HG03095 (cell line): ENCODE measurements at regions not wholly inside any gene's neighbourhood (a gene's known extent, or its start where the extent isn't known, plus 50 kb on each side); places are given as distances from the start of the nearest gene placed in this dataset.
A peak's percentile ranks its signal among the peaks of the same experiment; 100 is the strongest.

Experiments
- ATAC-seq: cut with Tn5 transposase; IDR thresholded peaks from one replicate; pipeline ENCODE4 v1.9.1; 2021; ENCODE audit warnings: moderate library complexity; ENCODE audit not compliant: unreplicated experiment

- ATAC-seq, result no peak
Measured at GRCh38 chr12:67794161-67794560, 145.6 kb downstream of the DYRK2 start.

- ATAC-seq, result no peak
Measured at GRCh38 chr12:67795236-67795635, 146.7 kb downstream of the DYRK2 start.

GRCh38 chr12:67797185-67797741 lies 148.7 kb downstream of the DYRK2 start:
- no peak for ATAC-seq

- no peak for ATAC-seq
Measured at GRCh38 chr12:67797753-67798152, 149.2 kb downstream of the DYRK2 start.

- ATAC-seq, result no peak
Measured at GRCh38 chr12:67798768-67799167, 150.2 kb downstream of the DYRK2 start.

GRCh38 chr12:67802731-67803130 lies 154.2 kb downstream of the DYRK2 start:
- ATAC-seq, result no peak

- no peak for ATAC-seq
Measured at GRCh38 chr12:67803278-67803993, 154.9 kb downstream of the DYRK2 start.

GRCh38 chr12:67804168-67804567 lies 155.6 kb downstream of the DYRK2 start:
- ATAC-seq, result no peak

GRCh38 chr12:67807814-67808213 lies 159.3 kb downstream of the DYRK2 start:
- no peak for ATAC-seq

GRCh38 chr12:67810166-67810565 lies 161.6 kb downstream of the DYRK2 start:
- ATAC-seq, result no peak

- no peak for ATAC-seq
Measured at GRCh38 chr12:67811437-67812361, 163.2 kb downstream of the DYRK2 start.

GRCh38 chr12:67813456-67813904 lies 164.9 kb downstream of the DYRK2 start:
- no peak for ATAC-seq

GRCh38 chr12:67816269-67816668 lies 167.7 kb downstream of the DYRK2 start:
- no peak for ATAC-seq

- no peak for ATAC-seq
Measured at GRCh38 chr12:67818459-67818903, 169.9 kb downstream of the DYRK2 start.

GRCh38 chr12:67819902-67820301 lies 169.3 kb upstream of the IFNG-AS1 start:
- ATAC-seq, result no peak

GRCh38 chr12:67820694-67821093 lies 168.6 kb upstream of the IFNG-AS1 start:
- ATAC-seq, result no peak

- no peak for ATAC-seq
Measured at GRCh38 chr12:67822826-67823225, 166.4 kb upstream of the IFNG-AS1 start.

GRCh38 chr12:67826148-67826547 lies 163.1 kb upstream of the IFNG-AS1 start:
- ATAC-seq, result no peak

- ATAC-seq, result no peak
Measured at GRCh38 chr12:67826946-67827720, 162.1 kb upstream of the IFNG-AS1 start.

GRCh38 chr12:67827820-67828383 lies 161.3 kb upstream of the IFNG-AS1 start:
- ATAC-seq, result peak; percentile 87
